Liver (tissue), 8 donors: ENCODE measurements at regions not wholly inside any gene's neighbourhood (a gene's known extent, or its start where the extent isn't known, plus 50 kb on each side); places are given as distances from the start of the nearest gene placed in this dataset.

Experiments used
- DNase-seq: peaks from one replicate; pipeline ENCODE4 v3.0.0-alpha.2; 2017; ENCODE audit warnings: low spot score
- H3K27ac ChIP-seq, 2 donors: one replicate each; pipeline ENCODE4 v1.7.0; 2013; ENCODE audit warnings: inconsistent platforms in 2 of 2, low read length in 2 of 2, control low read depth in 1 of 2, low read depth in 1 of 2, mild to moderate bottlenecking in 1 of 2
- H3K27me3 ChIP-seq, 4 donors: one replicate each; pipeline versions ENCODE4 v1.6.1 to v1.7.0; 2013; ENCODE audit warnings: low read length in 3 of 4, inconsistent platforms in 1 of 4, mild to moderate bottlenecking in 1 of 4, moderate library complexity in 1 of 4; ENCODE audit not compliant: control insufficient read depth in 4 of 4, insufficient read depth in 4 of 4
- H3K36me3 ChIP-seq, 4 donors: one replicate each; pipeline versions ENCODE4 v1.6.1 to v1.7.0; 2013; ENCODE audit warnings: low read length in 3 of 4, mild to moderate bottlenecking in 3 of 4, low read depth in 1 of 4, moderate library complexity in 1 of 4; ENCODE audit not compliant: control insufficient read depth in 4 of 4, insufficient read depth in 3 of 4
- H3K4me1 ChIP-seq, 4 donors: one replicate each; pipeline versions ENCODE4 v1.6.1 to v1.7.0; 2013; ENCODE audit warnings: low read length in 3 of 4, mild to moderate bottlenecking in 3 of 4, moderate library complexity in 1 of 4; ENCODE audit not compliant: control insufficient read depth in 4 of 4, insufficient read depth in 4 of 4
- H3K4me3 ChIP-seq, 3 donors: one replicate each; pipeline versions ENCODE4 v1.6.1 to v1.7.0; 2013; ENCODE audit warnings: low read length in 3 of 3, control low read depth in 1 of 3, low read depth in 1 of 3, mild to moderate bottlenecking in 1 of 3
- H3K9ac ChIP-seq, 2 donors: one replicate each; pipeline ENCODE4 v1.7.0; 2013; ENCODE audit warnings: low read length in 2 of 2, mild to moderate bottlenecking in 2 of 2, moderate library complexity in 2 of 2, control low read depth in 1 of 2, low read depth in 1 of 2
- H3K9me3 ChIP-seq, 4 donors: one replicate each; pipeline versions ENCODE4 v1.6.1 to v1.7.0; 2013; ENCODE audit warnings: low read length in 3 of 4; ENCODE audit not compliant: control insufficient read depth in 4 of 4
- ATF3 ChIP-seq: IDR thresholded peaks from 2 replicates; pipeline ENCODE4 v1.6.1; 2016; ENCODE audit warnings: antibody characterized with exemption
- CTCF ChIP-seq: fragments of 150-350 bp; IDR thresholded peaks from 2 replicates; pipeline ENCODE4 v1.5.1; 2017; ENCODE audit warnings: improper control_type of control experiment, low read depth, low read length; ENCODE audit not compliant: missing input control
- EGR1 ChIP-seq, 2 donors: IDR thresholded peaks; 2 replicates each; pipeline ENCODE4 v1.6.1; 2016 to 2018; ENCODE audit warnings: antibody characterized with exemption in 2 of 2, low read depth in 2 of 2
- FOXA1 ChIP-seq: IDR thresholded peaks from 2 replicates; pipeline ENCODE4 v1.6.1; 2016; ENCODE audit warnings: antibody characterized with exemption
- FOXA2 ChIP-seq: IDR thresholded peaks from 2 replicates; pipeline ENCODE4 v1.6.1; 2016; ENCODE audit warnings: antibody characterized with exemption
- GABPA ChIP-seq, 2 donors: IDR thresholded peaks in 1 of 2; conservative IDR thresholded peaks in 1 of 2; 2 replicates each; pipeline ENCODE4 v1.6.1; 2016; ENCODE audit warnings: antibody characterized with exemption in 2 of 2, mild to moderate bottlenecking in 1 of 2, moderate library complexity in 1 of 2
- HNF4A ChIP-seq, 2 donors: conservative IDR thresholded peaks; 2 replicates each; pipeline ENCODE4 v1.6.1; 2016; ENCODE audit warnings: antibody characterized with exemption in 2 of 2, mild to moderate bottlenecking in 2 of 2
- HNF4G ChIP-seq: IDR thresholded peaks from 2 replicates; pipeline ENCODE4 v1.6.1; 2016; ENCODE audit warnings: antibody characterized with exemption
- JUND ChIP-seq, 2 donors: IDR thresholded peaks; 2 replicates each; pipeline ENCODE4 v1.6.1; 2016; ENCODE audit warnings: antibody characterized with exemption in 2 of 2
- MAX ChIP-seq: IDR thresholded peaks from 2 replicates; pipeline ENCODE4 v1.6.1; 2016; ENCODE audit warnings: antibody characterized with exemption
- NR2F2 ChIP-seq: IDR thresholded peaks from 2 replicates; pipeline ENCODE4 v1.6.1; 2016; ENCODE audit warnings: antibody characterized with exemption
- RAD21 ChIP-seq, 2 donors: IDR thresholded peaks; 2 replicates each; pipeline ENCODE4 v1.6.1; 2016; ENCODE audit warnings: antibody characterized with exemption in 2 of 2, mild to moderate bottlenecking in 2 of 2
- REST ChIP-seq: IDR thresholded peaks from 2 replicates; pipeline ENCODE4 v1.6.1; 2016; ENCODE audit warnings: antibody characterized with exemption, mild to moderate bottlenecking
- RXRA ChIP-seq, 2 donors: IDR thresholded peaks; 2 replicates each; pipeline ENCODE4 v1.6.1; 2017 to 2018; ENCODE audit warnings: antibody characterized with exemption in 2 of 2, mild to moderate bottlenecking in 1 of 2
- SP1 ChIP-seq: IDR thresholded peaks from 2 replicates; pipeline ENCODE4 v1.6.1; 2018; ENCODE audit warnings: antibody characterized with exemption, mild to moderate bottlenecking
- TAF1 ChIP-seq: conservative IDR thresholded peaks from 2 replicates; pipeline ENCODE4 v1.6.1; 2016; ENCODE audit warnings: antibody characterized with exemption, mild to moderate bottlenecking
- YY1 ChIP-seq: IDR thresholded peaks from 2 replicates; pipeline ENCODE4 v1.6.1; 2016; ENCODE audit warnings: antibody characterized with exemption, mild to moderate bottlenecking
- ZBTB33 ChIP-seq: IDR thresholded peaks from 2 replicates; pipeline ENCODE4 v1.6.1; 2016; ENCODE audit warnings: antibody characterized with exemption
- WGBS: extraction: QIAGEN DNeasy Blood & Tissue Kit; methylation state at CpG from one replicate; pipeline ENCODE4 v1.1.7; 2013; 5-methylcytosine and 5-hydroxymethylcytosine counted together
- donor health status: healthy.
- donor health status: healthy.
- donor health status: healthy.
- donor health status: healthy.
- donor health status: healthy.

- WGBS, result 72% methylated on average over 5 of the region's 5 CpGs
Measured at GRCh38 chr15:56839099-56839498, 79.3 kb upstream of the TCF12 start.

More at GRCh38 chr15:56839099-56839498, 79.3 kb upstream of the TCF12 start:
- Histone ChIP-seq H3K27ac (no peak overlapping the region), H3K9me3 (no peaks in the 10 kb centered on the region), H3K4me1 (no peaks in the 10 kb centered on the region), H3K27me3 (no peaks in the 10 kb centered on the region), H3K36me3 (no peaks in the 10 kb centered on the region), H3K9ac (no peak overlapping the region), H3K4me3 (no peak overlapping the region)
- TF ChIP-seq EGR1 (IDR thresholded peaks at IDR 0.05; ENCODE audit: low read depth in 2 of 2) (no peak), REST (no peak), NR2F2 (no peak), ATF3 (no peak), HNF4A (conservative IDR thresholded peaks at IDR 0.05) (no peak), SP1 (no peak), TAF1 (no peak), YY1 (no peak), RAD21 (IDR thresholded peaks at IDR 0.05) (no peak), HNF4G (no peak), FOXA1 (no peak), RXRA (IDR thresholded peaks at IDR 0.05) (no peak), FOXA2 (no peak), MAX (no peak), JUND (IDR thresholded peaks at IDR 0.05) (no peak), ZBTB33 (no peak), GABPA (IDR thresholded peaks at IDR 0.05 in 1 of 2, conservative IDR thresholded peaks at IDR 0.05 in 1 of 2) (no peak), CTCF (no peak)
- no peak for DNase-seq
